Fibroblast of lung (primary cell): ENCODE measurements at regions not wholly inside any gene's neighbourhood (a gene's known extent, or its start where the extent isn't known, plus 50 kb on each side); places are given as distances from the start of the nearest gene placed in this dataset.

Source experiments
- EZH2 ChIP-seq: IDR thresholded peaks from 2 replicates; pipeline ENCODE4 v1.5.1; 2012; ENCODE audit warnings: low read length, control low read depth, mild to moderate bottlenecking; ENCODE audit errors: missing control alignments
- TF ChIP-seq, protein P1 (sequence below), 2 donors: IDR thresholded peaks in 1 of 2; conservative IDR thresholded peaks in 1 of 2; 1 replicate in 1 of 2; 2 replicates in 1 of 2; pipeline ENCODE4 v1.5.1; 2011 to 2012; ENCODE audit warnings: low read length in 2 of 2, control low read depth in 1 of 2, inconsistent platforms in 1 of 2, low read depth in 1 of 2, mild to moderate bottlenecking in 1 of 2

DNA sequence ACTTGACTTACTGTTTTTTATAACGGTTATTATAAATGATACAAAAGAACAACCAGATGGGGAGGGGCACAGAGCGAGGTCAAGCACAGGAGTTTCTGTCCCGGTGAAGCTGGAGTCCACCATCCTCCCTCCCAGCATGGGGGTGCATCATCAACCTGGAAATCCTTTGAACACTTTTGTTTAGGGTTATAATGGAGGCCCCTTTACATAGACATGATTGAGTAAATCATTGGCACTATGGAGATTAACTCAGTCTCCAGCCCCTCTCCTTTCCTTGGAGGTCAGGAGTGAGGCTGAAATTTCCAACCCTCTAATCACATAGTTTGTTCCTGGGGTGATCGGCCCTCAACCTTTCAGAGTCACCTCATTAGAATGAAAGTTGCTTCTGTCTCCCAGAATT is 71.8 kb upstream of the ANKEF1 start:
- TF ChIP-seq, protein P1, sequence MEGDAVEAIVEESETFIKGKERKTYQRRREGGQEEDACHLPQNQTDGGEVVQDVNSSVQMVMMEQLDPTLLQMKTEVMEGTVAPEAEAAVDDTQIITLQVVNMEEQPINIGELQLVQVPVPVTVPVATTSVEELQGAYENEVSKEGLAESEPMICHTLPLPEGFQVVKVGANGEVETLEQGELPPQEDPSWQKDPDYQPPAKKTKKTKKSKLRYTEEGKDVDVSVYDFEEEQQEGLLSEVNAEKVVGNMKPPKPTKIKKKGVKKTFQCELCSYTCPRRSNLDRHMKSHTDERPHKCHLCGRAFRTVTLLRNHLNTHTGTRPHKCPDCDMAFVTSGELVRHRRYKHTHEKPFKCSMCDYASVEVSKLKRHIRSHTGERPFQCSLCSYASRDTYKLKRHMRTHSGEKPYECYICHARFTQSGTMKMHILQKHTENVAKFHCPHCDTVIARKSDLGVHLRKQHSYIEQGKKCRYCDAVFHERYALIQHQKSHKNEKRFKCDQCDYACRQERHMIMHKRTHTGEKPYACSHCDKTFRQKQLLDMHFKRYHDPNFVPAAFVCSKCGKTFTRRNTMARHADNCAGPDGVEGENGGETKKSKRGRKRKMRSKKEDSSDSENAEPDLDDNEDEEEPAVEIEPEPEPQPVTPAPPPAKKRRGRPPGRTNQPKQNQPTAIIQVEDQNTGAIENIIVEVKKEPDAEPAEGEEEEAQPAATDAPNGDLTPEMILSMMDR (conservative IDR thresholded peaks at IDR 0.05 in 1 of 2, IDR thresholded peaks at IDR 0.05 in 1 of 2; ENCODE audit: low read depth in 1 of 2, low read length in 2 of 2): no peak
- TF ChIP-seq EZH2: no peak
